HEK293 (cell line): ENCODE measurements at regions not wholly inside any gene's neighbourhood (a gene's known extent, or its start where the extent isn't known, plus 50 kb on each side); places are given as distances from the start of the nearest gene placed in this dataset.

Source experiments
- CTCF ChIA-PET: fragments of 350-600 bp; formaldehyde crosslinking; extraction: SDS; loops from one replicate; lab custom pipeline; 2021; ENCODE audit warnings: antibody characterized with exemption; lab: Yijun Ruan, JAX
- POLR2A ChIA-PET: fragments of 300-600 bp; formaldehyde crosslinking; extraction: SDS; loops from one replicate; lab custom pipeline; 2020; ENCODE audit warnings: antibody characterized with exemption, inconsistent platforms; lab: Yijun Ruan, JAX
- H3K27ac ChIP-seq: fragments of 200-500 bp; sonication (Bioruptor generic); 2 replicates; pipeline ENCODE4 v1.5.1; 2014; ENCODE audit warnings: low read depth, low read length, control low read depth, inconsistent platforms; ENCODE audit errors: extremely low read depth
- H3K36me3 ChIP-seq, 2 experiments: fragments of 200-500 bp in 1 of 2; sonication (Bioruptor generic) in 1 of 2; 1 replicate in 1 of 2; 2 replicates in 1 of 2; pipeline ENCODE4 v1.5.1; 2014 to 2017; ENCODE audit warnings: inconsistent platforms in 2 of 2, low read length in 2 of 2; ENCODE audit not compliant: control insufficient read depth in 2 of 2, insufficient read depth in 1 of 2
- H3K4me1 ChIP-seq: fragments of 200-500 bp; sonication (Bioruptor generic); 2 replicates; pipeline ENCODE4 v1.5.1; 2014; ENCODE audit warnings: mild to moderate bottlenecking, low read length, inconsistent platforms; ENCODE audit not compliant: control insufficient read depth, insufficient read depth
- H3K4me3 ChIP-seq: 2 replicates; pipeline ENCODE4 v1.5.1; 2011; ENCODE audit warnings: low read depth, mild to moderate bottlenecking, control low read depth, low read length, moderate library complexity
- H3K9me3 ChIP-seq: fragments of 200-500 bp; sonication (Bioruptor generic); 2 replicates; pipeline ENCODE4 v1.5.1; 2014; ENCODE audit warnings: low read depth, low read length, inconsistent platforms; ENCODE audit not compliant: control insufficient read depth, insufficient read depth
- EGR2 ChIP-seq: fragments of 450-650 bp; formaldehyde crosslinking; IDR thresholded peaks from 2 replicates; pipeline ENCODE4 v1.5.1; 2016; ENCODE audit warnings: low read depth, missing biosample characterization, missing genetic modification characterization
- FEZF1 ChIP-seq: fragments of 450-650 bp; formaldehyde crosslinking; IDR thresholded peaks from 2 replicates; pipeline ENCODE4 v1.5.1; 2016; ENCODE audit warnings: missing biosample characterization, missing genetic modification characterization
- KLF10 ChIP-seq: fragments of 450-650 bp; IDR thresholded peaks from 2 replicates; pipeline ENCODE4 v1.5.1; 2018; ENCODE audit warnings: missing biosample characterization, mild to moderate bottlenecking, missing genetic modification characterization
- KLF9 ChIP-seq: fragments of 450-650 bp; formaldehyde crosslinking; IDR thresholded peaks from 2 replicates; pipeline ENCODE4 v1.5.1; 2016; ENCODE audit warnings: missing biosample characterization, missing genetic modification characterization, low read depth
- SCRT2 ChIP-seq: fragments of 450-650 bp; formaldehyde crosslinking; IDR thresholded peaks from 2 replicates; pipeline ENCODE4 v1.5.1; 2016; ENCODE audit warnings: missing biosample characterization, missing genetic modification characterization
- TSHZ1 ChIP-seq: fragments of 450-650 bp; formaldehyde crosslinking; IDR thresholded peaks from 2 replicates; pipeline ENCODE4 v1.5.1; 2016; ENCODE audit warnings: missing biosample characterization, missing genetic modification characterization, borderline replicate concordance
- YY2 ChIP-seq: fragments of 450-650 bp; formaldehyde crosslinking; IDR thresholded peaks from 2 replicates; pipeline ENCODE4 v1.5.1; 2016; ENCODE audit warnings: missing biosample characterization, missing genetic modification characterization
- ZBTB20 ChIP-seq: fragments of 450-650 bp; formaldehyde crosslinking; IDR thresholded peaks from 2 replicates; pipeline ENCODE4 v1.5.1; 2016; ENCODE audit warnings: missing biosample characterization, missing genetic modification characterization
- ZFP41 ChIP-seq: fragments of 450-650 bp; formaldehyde crosslinking; IDR thresholded peaks from 2 replicates; pipeline ENCODE4 v1.5.1; 2016; ENCODE audit warnings: missing biosample characterization, missing genetic modification characterization, borderline replicate concordance
- ZNF211 ChIP-seq: fragments of 450-650 bp; formaldehyde crosslinking; IDR thresholded peaks from 2 replicates; pipeline ENCODE4 v1.5.1; 2016; ENCODE audit warnings: low read depth, missing biosample characterization, missing genetic modification characterization
- ZNF214 ChIP-seq: fragments of 450-650 bp; formaldehyde crosslinking; IDR thresholded peaks from 2 replicates; pipeline ENCODE4 v1.5.1; 2017; ENCODE audit warnings: missing biosample characterization, mild to moderate bottlenecking, missing genetic modification characterization, borderline replicate concordance
- ZNF223 ChIP-seq: fragments of 450-650 bp; formaldehyde crosslinking; IDR thresholded peaks from 2 replicates; pipeline ENCODE4 v1.5.1; 2016; ENCODE audit warnings: missing biosample characterization, missing genetic modification characterization
- ZNF292 ChIP-seq: fragments of 450-650 bp; formaldehyde crosslinking; IDR thresholded peaks from 2 replicates; pipeline ENCODE4 v1.5.1; 2016; ENCODE audit warnings: low read depth, missing biosample characterization, missing genetic modification characterization, borderline replicate concordance
- ZNF391 ChIP-seq: fragments of 450-650 bp; formaldehyde crosslinking; IDR thresholded peaks from 2 replicates; pipeline ENCODE4 v1.5.1; 2016; ENCODE audit warnings: low read depth, missing biosample characterization, missing genetic modification characterization, borderline replicate concordance
- ZNF394 ChIP-seq: fragments of 450-650 bp; formaldehyde crosslinking; IDR thresholded peaks from 2 replicates; pipeline ENCODE4 v1.5.1; 2016; ENCODE audit warnings: missing biosample characterization, missing genetic modification characterization, mild to moderate bottlenecking, moderate library complexity, borderline replicate concordance
- ZNF629 ChIP-seq: fragments of 450-650 bp; formaldehyde crosslinking; IDR thresholded peaks from 2 replicates; pipeline ENCODE4 v1.5.1; 2017; ENCODE audit warnings: missing biosample characterization, missing genetic modification characterization
- ZNF777 ChIP-seq: fragments of 450-650 bp; formaldehyde crosslinking; IDR thresholded peaks from 2 replicates; pipeline ENCODE4 v1.5.1; 2017; ENCODE audit warnings: missing biosample characterization, missing genetic modification characterization, borderline replicate concordance
- ZSCAN16 ChIP-seq: fragments of 450-650 bp; formaldehyde crosslinking; IDR thresholded peaks from 2 replicates; pipeline ENCODE4 v1.5.1; 2016; ENCODE audit warnings: missing biosample characterization, missing genetic modification characterization
- ZSCAN5A ChIP-seq: fragments of 450-650 bp; formaldehyde crosslinking; IDR thresholded peaks from 2 replicates; pipeline ENCODE4 v1.5.1; 2016; ENCODE audit warnings: missing biosample characterization, missing genetic modification characterization
- TF ChIP-seq, protein P1 (sequence below): fragments of 450-650 bp; formaldehyde crosslinking; IDR thresholded peaks from 2 replicates; pipeline ENCODE4 v1.5.1; 2016; ENCODE audit warnings: missing biosample characterization, missing genetic modification characterization, low read depth
- TF ChIP-seq, protein P2 (sequence below): fragments of 450-650 bp; formaldehyde crosslinking; IDR thresholded peaks from 2 replicates; pipeline ENCODE4 v1.5.1; 2017; ENCODE audit warnings: missing biosample characterization, missing genetic modification characterization

GRCh38 chr2:11915650-11916049 lies 169.2 kb downstream of the LPIN1 start:
- no peak overlapping the region for H3K27ac ChIP-seq
- H3K4me1 ChIP-seq: no peaks in the 10 kb centered on the region
- no peaks in the 10 kb centered on the region for H3K9me3 ChIP-seq
- no peak for TF ChIP-seq ZNF394 (tag by site-specific recombination)
- TF ChIP-seq ZNF211: no peak
- no peak for TF ChIP-seq EGR2 (tag by site-specific recombination)
- TF ChIP-seq ZBTB20 (tag by site-specific recombination): no peak
- no peak for TF ChIP-seq KLF10 (tag by site-specific recombination)
- no peak for TF ChIP-seq ZSCAN5A (tag by site-specific recombination)
- TF ChIP-seq, protein P1, sequence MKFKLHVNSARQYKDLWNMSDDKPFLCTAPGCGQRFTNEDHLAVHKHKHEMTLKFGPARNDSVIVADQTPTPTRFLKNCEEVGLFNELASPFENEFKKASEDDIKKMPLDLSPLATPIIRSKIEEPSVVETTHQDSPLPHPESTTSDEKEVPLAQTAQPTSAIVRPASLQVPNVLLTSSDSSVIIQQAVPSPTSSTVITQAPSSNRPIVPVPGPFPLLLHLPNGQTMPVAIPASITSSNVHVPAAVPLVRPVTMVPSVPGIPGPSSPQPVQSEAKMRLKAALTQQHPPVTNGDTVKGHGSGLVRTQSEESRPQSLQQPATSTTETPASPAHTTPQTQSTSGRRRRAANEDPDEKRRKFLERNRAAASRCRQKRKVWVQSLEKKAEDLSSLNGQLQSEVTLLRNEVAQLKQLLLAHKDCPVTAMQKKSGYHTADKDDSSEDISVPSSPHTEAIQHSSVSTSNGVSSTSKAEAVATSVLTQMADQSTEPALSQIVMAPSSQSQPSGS (tag by site-specific recombination): no peak
- no peak for TF ChIP-seq ZNF629
- TF ChIP-seq ZNF391: no peak
- TF ChIP-seq TSHZ1 (tag by site-specific recombination): no peak
- no peak for TF ChIP-seq ZFP41
- no peak for TF ChIP-seq ZNF214 (tag by site-specific recombination)
- no peak for TF ChIP-seq KLF9 (tag by site-specific recombination)
- TF ChIP-seq ZNF292 (tag by site-specific recombination): no peak
- TF ChIP-seq YY2 (tag by site-specific recombination): no peak
- TF ChIP-seq, protein P2, sequence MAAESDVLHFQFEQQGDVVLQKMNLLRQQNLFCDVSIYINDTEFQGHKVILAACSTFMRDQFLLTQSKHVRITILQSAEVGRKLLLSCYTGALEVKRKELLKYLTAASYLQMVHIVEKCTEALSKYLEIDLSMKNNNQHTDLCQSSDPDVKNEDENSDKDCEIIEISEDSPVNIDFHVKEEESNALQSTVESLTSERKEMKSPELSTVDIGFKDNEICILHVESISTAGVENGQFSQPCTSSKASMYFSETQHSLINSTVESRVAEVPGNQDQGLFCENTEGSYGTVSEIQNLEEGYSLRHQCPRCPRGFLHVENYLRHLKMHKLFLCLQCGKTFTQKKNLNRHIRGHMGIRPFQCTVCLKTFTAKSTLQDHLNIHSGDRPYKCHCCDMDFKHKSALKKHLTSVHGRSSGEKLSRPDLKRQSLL (tag by site-specific recombination): no peak
- no peak for TF ChIP-seq ZSCAN16 (tag by site-specific recombination)
- H3K4me3 ChIP-seq: no peak overlapping the region
- no peaks in the 10 kb centered on the region for H3K36me3 ChIP-seq
- ChIA-PET POLR2A (interaction anchor here (0.5 kb wide), 1 partner anchor 1008 kb away, joined by 4 read pairs; no protein-coding TSS in a partner anchor), CTCF (no interaction called here)

GRCh38 chr2:11919953-11920352 lies 173.5 kb downstream of the LPIN1 start:
- Histone ChIP-seq H3K36me3 (no peaks in the 10 kb centered on the region), H3K4me1 (no peaks in the 10 kb centered on the region), H3K9me3 (no peaks in the 10 kb centered on the region), H3K4me3 (no peak overlapping the region), H3K27ac (no peak overlapping the region)
- POLR2A ChIA-PET: no interaction called here
- CTCF ChIA-PET: no interaction called here
- TF ChIP-seq ZNF394 (tag by site-specific recombination) (no peak), SCRT2 (tag by site-specific recombination) (peak; percentile 76), FEZF1 (tag by site-specific recombination) (peak; percentile 59), ZNF777 (tag by site-specific recombination) (no peak), ZNF223 (tag by site-specific recombination) (no peak)
- TF ChIP-seq, protein P1 (tag by site-specific recombination): peak; percentile 71; the same call in 1 of the 2 replicates
